ENCODE measurements at regions not wholly inside any gene's neighbourhood (a gene's known extent, or its start where the extent isn't known, plus 50 kb on each side); places are given as distances from the start of the nearest gene placed in this dataset.

DNA sequence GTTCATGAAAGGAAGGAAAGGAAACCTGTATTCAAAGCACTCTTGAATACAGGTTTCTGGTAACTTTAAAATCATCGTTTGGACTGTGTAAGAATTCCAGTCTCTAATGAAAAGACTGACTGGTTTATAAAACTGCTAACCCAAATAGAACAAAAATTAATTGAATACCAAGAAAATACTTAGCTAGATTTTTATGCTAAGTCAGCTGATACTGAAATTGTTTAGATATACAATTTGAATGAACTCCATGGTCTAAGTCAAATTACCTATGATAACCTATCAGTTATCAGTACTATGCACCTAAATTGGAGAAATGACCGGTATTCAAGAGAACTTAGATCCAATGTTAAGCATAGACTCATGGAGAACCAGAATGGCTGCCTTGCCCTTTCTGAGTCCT, 338.3 kb downstream of the RNF144B start (continued):
- TF ChIP-seq CEBPG (CRISPR knock-in tag; IDR thresholded peaks at IDR 0.05) (no peak), CEBPG (tag; conservative IDR thresholded peaks at IDR 0.05 in 1 of 2, IDR thresholded peaks at IDR 0.05 in 1 of 2) (no peak), BHLHE40 (IDR thresholded peaks at IDR 0.05; ENCODE audit: low read length) (no peak)

DNA sequence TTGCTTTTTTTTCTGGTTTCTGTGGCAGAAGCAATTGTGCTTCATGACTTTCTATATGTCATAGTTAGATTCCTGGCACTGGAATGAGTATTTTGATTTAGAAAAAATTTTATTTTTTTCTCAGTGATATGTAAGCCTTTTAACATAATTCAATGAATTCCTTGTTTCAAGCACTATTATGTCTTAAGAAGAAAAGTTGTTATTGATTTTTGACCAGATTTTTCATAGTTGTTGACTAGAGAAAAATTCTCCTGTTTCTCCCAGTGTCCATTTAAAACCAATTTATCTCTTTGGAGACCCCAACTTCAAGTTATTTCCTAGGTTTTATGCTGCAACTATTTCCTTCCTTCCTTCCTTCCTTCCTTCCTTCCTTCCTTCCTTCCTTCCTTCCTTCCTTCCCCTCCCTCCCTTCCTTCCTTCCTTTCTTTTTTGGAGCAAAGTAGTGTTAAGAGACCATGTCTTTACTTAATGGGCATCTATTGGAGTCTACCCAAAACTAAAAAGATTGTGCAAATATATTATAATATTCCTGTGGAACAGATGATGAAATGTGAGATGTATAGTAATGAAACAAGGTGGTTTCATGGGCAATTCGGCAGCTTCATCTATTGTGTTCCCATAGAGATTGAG, 346.9 kb downstream of the RNF144B start:
- H3K27ac ChIP-seq (ENCODE audit: extremely low read depth, low read depth, low read length): no peak overlapping the region
- H2AFZ ChIP-seq (ENCODE audit: low read depth, low read length): no peak overlapping the region
- BruUV-seq (replicated peaks): no TSS peak
- H3K4me3 ChIP-seq: no peak overlapping the region
- no peaks in the 10 kb centered on the region for H3K79me2 ChIP-seq (ENCODE audit: control insufficient read depth, insufficient read depth, low read length)
- no peaks in the 10 kb centered on the region for H4K20me1 ChIP-seq (replicated peaks; ENCODE audit: control insufficient read depth, insufficient read depth, low read length)
- FAIRE-seq: no peak
- TF ChIP-seq, protein P1, sequence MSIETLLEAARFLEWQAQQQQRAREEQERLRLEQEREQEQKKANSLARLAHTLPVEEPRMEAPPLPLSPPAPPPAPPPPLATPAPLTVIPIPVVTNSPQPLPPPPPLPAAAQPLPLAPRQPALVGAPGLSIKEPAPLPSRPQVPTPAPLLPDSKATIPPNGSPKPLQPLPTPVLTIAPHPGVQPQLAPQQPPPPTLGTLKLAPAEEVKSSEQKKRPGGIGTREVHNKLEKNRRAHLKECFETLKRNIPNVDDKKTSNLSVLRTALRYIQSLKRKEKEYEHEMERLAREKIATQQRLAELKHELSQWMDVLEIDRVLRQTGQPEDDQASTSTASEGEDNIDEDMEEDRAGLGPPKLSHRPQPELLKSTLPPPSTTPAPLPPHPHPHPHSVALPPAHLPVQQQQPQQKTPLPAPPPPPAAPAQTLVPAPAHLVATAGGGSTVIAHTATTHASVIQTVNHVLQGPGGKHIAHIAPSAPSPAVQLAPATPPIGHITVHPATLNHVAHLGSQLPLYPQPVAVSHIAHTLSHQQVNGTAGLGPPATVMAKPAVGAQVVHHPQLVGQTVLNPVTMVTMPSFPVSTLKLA (conservative IDR thresholded peaks at IDR 0.05): no peak
- TF ChIP-seq TAF1 (IDR thresholded peaks at IDR 0.05; ENCODE audit: control insufficient read depth, extremely low read depth, insufficient read depth, low read length, severe bottlenecking) (no peak), EHMT2 (IDR thresholded peaks at IDR 0.05) (no peak), CHD1 (IDR thresholded peaks at IDR 0.05; ENCODE audit: low read length) (no peak), MYC (IDR thresholded peaks at IDR 0.05; ENCODE audit: low read depth, low read length) (no peak), MYC (CRISPR knock-in tag; IDR thresholded peaks at IDR 0.05; ENCODE audit: borderline replicate concordance, low read depth) (no peak), SMARCA5 (IDR thresholded peaks at IDR 0.05) (no peak)
- TF ChIP-seq, protein P2, sequence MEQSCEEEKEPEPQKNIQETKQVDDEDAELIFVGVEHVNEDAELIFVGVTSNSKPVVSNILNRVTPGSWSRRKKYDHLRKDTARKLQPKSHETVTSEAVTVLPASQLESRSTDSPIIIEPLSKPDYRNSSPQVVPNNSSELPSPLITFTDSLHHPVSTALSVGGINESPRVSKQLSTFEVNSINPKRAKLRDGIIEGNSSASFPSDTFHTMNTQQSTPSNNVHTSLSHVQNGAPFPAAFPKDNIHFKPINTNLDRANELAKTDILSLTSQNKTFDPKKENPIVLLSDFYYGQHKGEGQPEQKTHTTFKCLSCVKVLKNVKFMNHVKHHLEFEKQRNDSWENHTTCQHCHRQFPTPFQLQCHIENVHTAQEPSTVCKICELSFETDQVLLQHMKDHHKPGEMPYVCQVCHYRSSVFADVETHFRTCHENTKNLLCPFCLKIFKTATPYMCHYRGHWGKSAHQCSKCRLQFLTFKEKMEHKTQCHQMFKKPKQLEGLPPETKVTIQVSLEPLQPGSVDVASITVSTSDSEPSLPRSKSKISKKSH (CRISPR knock-in tag; IDR thresholded peaks at IDR 0.05): no peak
- POLR2A ChIA-PET: no interaction called here
- H3K4me1 ChIP-seq (replicated peaks in 1 of 2; ENCODE audit: control insufficient read depth in 2 of 2, insufficient read depth in 2 of 2, low read length in 2 of 2): no peaks in the 10 kb centered on the region
- no peaks in the 10 kb centered on the region; the same call in 1 of the 2 replicates for H3K9me3 ChIP-seq (replicated peaks; ENCODE audit: control insufficient read depth, insufficient read depth, low read depth, low read length)
- no peak overlapping the region for H3K4me2 ChIP-seq (ENCODE audit: insufficient read depth, low read length)
- CTCF ChIA-PET (ENCODE audit: low intra/inter-chr PET ratio): no interaction called here
- intact Hi-C loops (cut with micrococcal nuclease): no loop called here
- 0% methylated on average over 1 of the region's 1 CpG for WGBS (ENCODE audit: insufficient coverage, low coverage, missing lambda C conversion rate)
- DNase-seq (ENCODE audit: extremely low read depth in 1 of 4, low spot score in 3 of 4): no peak
- H3K36me3 ChIP-seq (ENCODE audit: control insufficient read depth, insufficient read depth, low read length): no peaks in the 10 kb centered on the region
- ATAC-seq: no peak
- H3K9me1 ChIP-seq (ENCODE audit: control insufficient read depth, insufficient read depth, low read length): no peaks in the 10 kb centered on the region
- in situ Hi-C loops (cut with MboI): no loop called here
- H3K27me3 ChIP-seq (ENCODE audit: control insufficient read depth in 2 of 2, insufficient read depth in 2 of 2, low read length in 2 of 2): no peaks in the 10 kb centered on the region
- no peak overlapping the region for H3K9ac ChIP-seq (ENCODE audit: insufficient read depth in 1 of 2, low read depth in 2 of 2, low read length in 2 of 2)
